Upper lobe of left lung (tissue), 4 donors: ENCODE measurements at regions not wholly inside any gene's neighbourhood (a gene's known extent, or its start where the extent isn't known, plus 50 kb on each side); places are given as distances from the start of the nearest gene placed in this dataset.

Experiments
- CTCF ChIP-seq, 6 experiments: fragments of 450-650 bp in 4 of 6; fragments of 200-600 bp in 2 of 6; sonication (generic) in 2 of 6; IDR thresholded peaks; one replicate each; pipeline ENCODE4 v1.5.1; 2016 to 2019; ENCODE audit warnings: antibody characterized with exemption in 6 of 6
- POLR2A ChIP-seq, 4 donors: fragments of 450-650 bp; IDR thresholded peaks; one replicate each; pipeline ENCODE4 v1.5.1; 2016 to 2017; ENCODE audit warnings: antibody characterized with exemption in 4 of 4, mild to moderate bottlenecking in 2 of 4
- POLR2AphosphoS5 ChIP-seq, 2 donors: sonication (generic); formaldehyde crosslinking; IDR thresholded peaks; one replicate each; pipeline ENCODE4 v1.5.1; 2017; ENCODE audit warnings: antibody characterized with exemption in 2 of 2

DNA sequence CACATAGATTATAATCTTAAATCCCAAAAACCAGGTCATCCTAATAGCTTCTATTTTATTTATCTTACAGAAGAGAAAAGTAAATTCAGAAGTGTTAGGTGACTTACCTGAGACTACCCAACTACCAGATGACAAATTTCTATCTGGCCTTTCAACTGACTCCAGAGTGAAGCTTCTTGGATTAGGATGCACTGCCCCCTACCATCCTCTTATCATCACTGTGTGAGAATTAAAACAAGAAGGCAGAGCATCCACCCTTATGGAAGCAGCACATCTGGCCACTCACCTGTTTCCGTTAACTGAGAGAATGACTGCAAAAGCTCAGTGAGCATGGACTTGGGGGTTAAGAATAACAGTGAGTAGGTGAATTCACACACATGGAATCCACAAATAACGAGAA, 502.6 kb upstream of the TECRL start:
- TF ChIP-seq POLR2A (IDR thresholded peaks at IDR 0.05) (no peak), CTCF (IDR thresholded peaks at IDR 0.05) (no peak), POLR2AphosphoS5 (IDR thresholded peaks at IDR 0.05) (no peak)
